Panc1 (cell line): ENCODE measurements at regions not wholly inside any gene's neighbourhood (a gene's known extent, or its start where the extent isn't known, plus 50 kb on each side); places are given as distances from the start of the nearest gene placed in this dataset.
"Not testable (repeated sequence)": the region's sequence is repeated elsewhere in the genome, so short reads cannot be mapped to it uniquely, and the experiment has no call there.

ENCODE experiments used
- ATAC-seq: fragments of 200-7000 bp; cut with Tn5 transposase; 2 replicates; pipeline ENCODE4 v1.9.1; 2020; ENCODE audit warnings: mild to moderate bottlenecking, moderate library complexity
- BruUV-seq: library from RNA; stranded (reverse); fragments of 400-500 nt; replicated peaks from 2 replicates; lab custom pipeline; 2021; lab: Mats Ljungman, UMichigan
- CTCF ChIA-PET: fragments of 300-600 bp; sonication (Branson Sonifier 250); formaldehyde crosslinking; loops from one replicate; lab custom pipeline; 2022; ENCODE audit warnings: antibody characterized with exemption; lab: Charles Lee
- POLR2A ChIA-PET: fragments of 300-600 bp; sonication (Branson Sonifier 250); formaldehyde crosslinking; loops from one replicate; lab custom pipeline; 2022; ENCODE audit warnings: antibody characterized with exemption; lab: Charles Lee
- DNase-seq: peaks from one replicate; pipeline ENCODE4 v3.0.0-alpha.2; 2010; ENCODE audit warnings: low read depth, low spot score
- H3K27ac ChIP-seq: 2 replicates; pipeline ENCODE4 v1.5.1; 2011; ENCODE audit warnings: mild to moderate bottlenecking, low read length, inconsistent platforms
- H3K27me3 ChIP-seq: fragments of 200-500 bp; sonication (Bioruptor generic); 2 replicates; pipeline ENCODE4 v1.6.0; 2014; ENCODE audit warnings: low read length, inconsistent platforms; ENCODE audit not compliant: control insufficient read depth, insufficient read depth
- H3K36me3 ChIP-seq: fragments of 200-500 bp; sonication (Bioruptor generic); 2 replicates; pipeline ENCODE4 v1.5.1; 2014; ENCODE audit warnings: inconsistent platforms, mild to moderate bottlenecking, low read length, moderate library complexity; ENCODE audit not compliant: control insufficient read depth, insufficient read depth
- H3K4me1 ChIP-seq: 2 replicates; pipeline ENCODE4 v1.5.1; 2011; ENCODE audit warnings: inconsistent platforms, mild to moderate bottlenecking, low read length, moderate library complexity; ENCODE audit not compliant: control insufficient read depth, insufficient read depth
- H3K4me3 ChIP-seq, 2 experiments: 2 replicates each; pipeline ENCODE4 v1.5.1; 2011 to 2012; ENCODE audit warnings: low read depth in 2 of 2, low read length in 2 of 2, mild to moderate bottlenecking in 2 of 2, inconsistent platforms in 1 of 2, moderate library complexity in 1 of 2
- H3K9me3 ChIP-seq: fragments of 200-500 bp; sonication (Bioruptor generic); 2 replicates; pipeline ENCODE4 v1.5.1; 2014; ENCODE audit warnings: low read depth, mild to moderate bottlenecking, inconsistent platforms, low read length, moderate library complexity; ENCODE audit not compliant: control insufficient read depth, insufficient read depth
- CTCF ChIP-seq: fragments of 450-650 bp; IDR thresholded peaks from 2 replicates; pipeline ENCODE4 v1.5.1; 2017; ENCODE audit warnings: mild to moderate bottlenecking
- POLR2AphosphoS5 ChIP-seq: IDR thresholded peaks from 2 replicates; pipeline ENCODE4 v1.6.1; 2012; ENCODE audit warnings: mild to moderate bottlenecking, low read depth, low read length, moderate library complexity
- REST ChIP-seq, 2 experiments: IDR thresholded peaks; 2 replicates each; pipeline ENCODE4 v1.6.1; 2011 to 2012; ENCODE audit warnings: low read depth in 2 of 2, control low read depth in 1 of 2, low read length in 1 of 2, mild to moderate bottlenecking in 1 of 2, moderate library complexity in 1 of 2; ENCODE audit not compliant: insufficient read depth in 1 of 2
- SIN3A ChIP-seq: IDR thresholded peaks from 2 replicates; pipeline ENCODE4 v1.6.1; 2012; ENCODE audit warnings: low read depth, mild to moderate bottlenecking, low read length, moderate library complexity, borderline replicate concordance; ENCODE audit not compliant: insufficient read depth
- in situ Hi-C: cut with HindIII; loops from 2 replicates; pipeline ENCODE4 v1.10.0; 2016; ENCODE audit warnings: low sequenced_read_pairs, low pct_unique_long_range_greater_than_20kb
- intact Hi-C: fragments of 100-400 bp; cut with micrococcal nuclease; formaldehyde crosslinking; loops from one replicate; pipeline ENCODE4 v1.10.0; 2022; ENCODE audit not compliant: unreplicated experiment

GRCh38 chr12:125346362-125346761 is 281.1 kb downstream of the AACS start:
- in situ Hi-C loops (no loop called here), intact Hi-C loops (no loop called here)
- ChIA-PET CTCF (no interaction called here), POLR2A (no interaction called here)
- no peak for ATAC-seq
- no peak overlapping the region for H3K27ac ChIP-seq
- no peaks in the 10 kb centered on the region for H3K36me3 ChIP-seq
- H3K4me1 ChIP-seq, result no peaks in the 10 kb centered on the region
- no TSS peak for BruUV-seq
- H3K9me3 ChIP-seq, result no peaks in the 10 kb centered on the region
- peaks cover 14% of the 10 kb centered on the region for H3K27me3 ChIP-seq
- TF ChIP-seq CTCF (peak; percentile 29; the same call in 1 of the 2 replicates), POLR2AphosphoS5 (no peak), SIN3A (no peak)
- DNase-seq, result no peak
- H3K4me3 ChIP-seq, result no peak overlapping the region

GRCh38 chr12:125351788-125352187 is 286.6 kb downstream of the AACS start:
- H3K27me3 ChIP-seq, result peaks cover 6% of the 10 kb centered on the region; the same call in 1 of the 2 replicates
- H3K9me3 ChIP-seq, result no peaks in the 10 kb centered on the region
- ATAC-seq, result no peak
- no peak for DNase-seq
- intact Hi-C loops, result no loop called here
- in situ Hi-C loops, result no loop called here
- no TSS peak for BruUV-seq
- no peaks in the 10 kb centered on the region for H3K36me3 ChIP-seq
- ChIA-PET POLR2A (no interaction called here), CTCF (no interaction called here)
- H3K4me3 ChIP-seq, result no peak overlapping the region
- TF ChIP-seq REST (IDR thresholded peaks at IDR 0.05; ENCODE audit: insufficient read depth in 1 of 2, low read depth in 2 of 2, low read length in 1 of 2) (no peak), CTCF (peak; percentile 13; the same call in 1 of the 2 replicates), SIN3A (no peak)
- H3K27ac ChIP-seq, result no peak overlapping the region
- H3K4me1 ChIP-seq, result no peaks in the 10 kb centered on the region

- H3K4me1 ChIP-seq, ATAC-seq, H3K27ac ChIP-seq, DNase-seq, H3K4me3 ChIP-seq, H3K9me3 ChIP-seq, CTCF ChIA-PET, intact Hi-C loops, H3K36me3 ChIP-seq, POLR2A ChIA-PET, in situ Hi-C loops, BruUV-seq, H3K27me3 ChIP-seq: not testable (repeated sequence)
Measured at GRCh38 chr12:125353002-125353401, 287.8 kb downstream of the AACS start.
